Epithelial cell of prostate (primary cell): ENCODE measurements at regions not wholly inside any gene's neighbourhood (a gene's known extent, or its start where the extent isn't known, plus 50 kb on each side); places are given as distances from the start of the nearest gene placed in this dataset.
"Not testable (repeated sequence)": the region's sequence is repeated elsewhere in the genome, so short reads cannot be mapped to it uniquely, and the experiment has no call there.

ENCODE experiments used
- DNase-seq: peaks from one replicate; pipeline ENCODE4 v3.0.0-alpha.2; 2011; ENCODE audit warnings: low read depth, low spot score
- H3K27ac ChIP-seq: fragments of 450-650 bp; 2 replicates; pipeline ENCODE4 v1.5.1; 2017; ENCODE audit warnings: mild to moderate bottlenecking

DNA sequence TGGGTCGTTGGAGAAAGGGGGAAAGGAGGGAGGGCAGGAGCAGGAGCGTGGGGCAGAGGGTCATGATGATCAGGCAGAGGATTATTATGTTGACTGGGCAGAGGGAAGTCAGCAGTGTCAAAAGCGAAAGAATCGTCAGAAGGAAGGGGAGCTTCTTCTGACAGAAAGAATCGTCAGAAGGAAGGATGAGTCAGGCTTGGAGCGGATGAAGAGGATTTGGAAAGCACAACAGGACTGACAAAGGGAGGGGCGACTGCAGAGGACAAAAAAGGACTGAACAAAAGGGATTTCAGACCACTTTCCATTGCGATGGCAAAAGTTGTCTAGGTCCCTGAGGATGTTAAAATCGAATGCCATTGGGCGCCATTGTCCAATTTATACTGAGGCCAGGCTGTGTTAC, 1053.5 kb downstream of the SI start:
- no peak overlapping the region for H3K27ac ChIP-seq
- no peak for DNase-seq

DNA sequence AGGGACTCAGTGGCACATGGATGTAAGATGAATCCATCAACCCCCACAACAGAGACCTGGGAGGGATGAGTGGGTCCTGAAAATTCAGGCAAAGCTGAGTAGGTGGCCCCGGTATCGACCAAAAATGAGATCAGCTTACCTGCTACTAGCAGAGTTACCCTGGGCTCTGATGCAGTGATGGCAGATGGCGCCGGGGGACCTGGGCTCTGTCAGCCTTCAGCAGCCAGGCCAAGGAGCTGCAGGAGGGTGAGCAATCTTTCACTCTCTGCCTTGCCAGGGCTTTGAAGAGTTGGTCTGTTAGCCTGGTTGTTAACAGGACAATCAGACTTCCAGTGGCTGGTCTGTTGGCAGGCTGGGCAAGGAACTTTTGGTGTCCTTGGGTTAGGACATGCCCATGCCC, 1054.8 kb downstream of the SI start:
- H3K27ac ChIP-seq, result no peak overlapping the region

GRCh38 chr3:164018500-164018899, 1059.8 kb downstream of the SI start:
- no peak overlapping the region for H3K27ac ChIP-seq
- DNase-seq, result no peak

More for the DNA sequence above, 1054.8 kb downstream of the SI start:
- DNase-seq, result no peak

GRCh38 chr3:164007765-164008164, 1070.5 kb downstream of the SI start:
- H3K27ac ChIP-seq, result no peak overlapping the region
- DNase-seq, result no peak

DNA sequence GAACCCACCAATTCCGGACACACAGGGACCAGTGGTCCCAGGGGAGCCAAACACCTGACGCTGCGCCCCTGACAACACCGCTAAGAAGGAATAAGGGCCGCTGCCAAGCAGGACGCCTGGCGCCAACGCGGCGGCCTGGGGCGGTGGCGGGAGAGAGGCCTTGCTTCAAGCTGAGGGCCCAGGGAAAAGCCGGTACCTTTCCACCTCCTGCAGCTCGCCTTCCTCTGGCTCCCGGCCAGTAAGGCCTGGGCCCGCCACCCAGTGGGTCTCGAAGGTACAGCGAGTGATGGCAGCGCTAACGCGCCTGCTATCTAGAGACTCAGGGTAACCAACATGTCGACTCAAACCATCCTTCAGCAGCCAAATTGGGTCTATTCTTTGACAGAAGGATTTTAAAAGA, 1074.1 kb downstream of the SI start:
- H3K27ac ChIP-seq, result no peak overlapping the region
- no peak for DNase-seq

DNA sequence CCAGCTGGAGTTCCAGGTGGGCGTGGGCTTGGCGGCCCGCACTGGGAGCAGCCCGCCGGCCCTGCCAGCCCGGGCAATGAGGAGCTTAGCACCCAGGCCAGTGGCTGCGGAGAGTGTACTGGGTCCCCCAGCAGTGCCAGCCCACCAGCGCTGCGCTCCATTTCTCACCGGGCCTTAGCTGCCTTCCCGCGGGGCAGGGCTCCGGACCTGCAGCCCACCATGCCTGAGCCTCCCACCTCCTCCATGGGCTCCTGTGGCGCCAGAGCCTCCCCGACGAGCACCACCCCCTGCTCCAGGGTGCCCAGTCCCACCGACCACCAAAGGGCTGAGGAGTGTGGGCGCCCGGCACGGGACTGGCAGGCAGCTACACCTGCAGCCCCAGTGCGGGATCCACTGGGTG, 1075.3 kb downstream of the SI start:
- not testable (repeated sequence) for DNase-seq, H3K27ac ChIP-seq

- no peak for DNase-seq
Observed at GRCh38 chr3:163983940-163984339, 1094.4 kb downstream of the SI start.

DNA sequence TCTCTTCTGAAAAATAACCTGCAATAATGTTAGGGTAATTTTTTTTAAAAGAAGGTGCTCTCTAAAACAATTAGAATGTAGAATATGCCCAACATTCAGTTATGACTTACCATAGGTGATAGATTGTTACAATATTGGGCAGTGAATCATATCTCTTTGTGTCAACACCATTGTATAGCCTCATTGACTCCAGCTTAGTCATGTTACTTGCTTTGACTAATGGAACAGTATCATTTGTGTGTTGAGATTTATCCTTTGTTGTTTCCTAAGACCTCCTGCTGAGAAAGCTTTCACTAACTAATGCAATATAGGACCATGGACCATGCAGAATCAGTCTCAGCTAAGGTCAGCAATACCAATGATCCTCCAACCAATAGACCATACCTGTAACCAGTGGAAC, 1106.4 kb downstream of the SI start:
- DNase-seq, result no peak

More at GRCh38 chr3:163983940-163984339, 1094.4 kb downstream of the SI start:
- H3K27ac ChIP-seq, result no peak overlapping the region

GRCh38 chr3:163957072-163957471, 1121.2 kb downstream of the SI start:
- no peak overlapping the region for H3K27ac ChIP-seq
- no peak for DNase-seq

More for the DNA sequence above, 1106.4 kb downstream of the SI start:
- H3K27ac ChIP-seq, result no peak overlapping the region

DNA sequence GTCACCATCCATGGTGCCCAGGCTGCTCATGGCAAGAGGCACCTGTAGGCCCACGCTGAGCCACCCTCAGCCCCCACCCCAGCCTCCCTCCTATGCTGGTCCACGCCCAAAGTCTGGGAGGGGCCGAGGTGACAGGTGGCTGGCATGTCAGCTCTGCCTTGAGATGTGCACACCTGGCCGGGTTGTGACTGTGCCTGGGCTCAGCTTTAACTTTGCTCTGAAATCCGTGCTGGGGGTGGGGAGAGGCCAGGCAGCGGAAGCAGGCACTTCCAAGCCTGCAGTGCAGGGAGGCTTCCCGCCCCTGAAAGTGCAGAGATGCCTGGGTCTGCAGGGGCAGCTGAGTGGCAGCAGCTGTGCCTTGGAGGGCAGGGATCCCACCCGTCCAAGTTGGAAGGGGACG, 1124.8 kb downstream of the SI start:
- DNase-seq, result no peak

GRCh38 chr3:163952499-163952898, 1125.8 kb downstream of the SI start:
- no peak for DNase-seq
- no peak overlapping the region for H3K27ac ChIP-seq

More for the DNA sequence above, 1124.8 kb downstream of the SI start:
- H3K27ac ChIP-seq, result no peak overlapping the region

DNA sequence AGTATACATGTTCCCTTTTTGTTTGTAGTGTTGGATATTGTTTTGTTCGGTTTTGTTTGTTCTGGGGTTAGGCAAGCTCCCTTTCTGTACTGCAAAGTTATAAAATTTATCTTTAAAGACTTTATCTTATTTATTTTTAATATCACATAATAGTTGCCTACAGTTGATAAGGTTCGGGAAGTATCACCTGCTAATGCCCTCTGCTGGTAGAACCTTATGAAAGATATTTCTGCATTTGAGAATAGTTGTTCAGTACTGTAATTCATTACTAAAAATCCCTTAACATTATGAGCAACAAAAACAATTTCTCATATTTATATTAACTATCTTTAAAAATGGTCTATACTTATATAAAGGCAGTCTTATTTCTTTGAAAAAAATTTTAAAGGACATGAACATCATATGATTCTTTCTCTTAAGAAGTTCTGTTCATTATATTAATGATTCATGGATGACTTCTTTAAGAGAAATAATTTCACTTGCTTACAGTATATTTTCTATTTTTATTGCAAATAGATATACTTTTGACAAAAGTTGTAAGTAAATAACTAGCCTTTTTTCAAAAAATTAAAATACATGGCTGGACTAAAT, 1126.8 kb downstream of the SI start:
- H3K27ac ChIP-seq, result no peak overlapping the region
- no peak for DNase-seq

DNA sequence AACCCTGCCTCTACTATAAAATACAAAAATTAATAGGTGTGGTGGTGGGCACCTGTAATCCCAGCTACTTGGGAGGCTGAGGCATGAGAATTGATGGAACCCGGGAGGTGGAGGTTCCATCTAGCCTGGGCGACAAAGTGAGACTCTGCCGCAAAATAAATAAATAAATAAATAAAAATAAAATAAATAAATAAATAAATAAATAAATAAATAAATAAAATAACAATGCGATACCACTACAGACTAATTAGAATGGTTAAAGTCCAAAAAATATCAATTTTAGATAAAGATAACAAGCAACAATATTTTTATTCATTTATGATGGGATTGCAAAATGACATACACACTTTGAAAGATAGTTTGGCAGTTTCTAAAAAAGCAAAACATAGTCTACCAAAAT, 1131.5 kb downstream of the SI start:
- no peak overlapping the region for H3K27ac ChIP-seq
- DNase-seq, result no peak

GRCh38 chr3:163943664-163944063, 1134.6 kb downstream of the SI start:
- no peak for DNase-seq
- H3K27ac ChIP-seq, result no peak overlapping the region

GRCh38 chr3:163939926-163940325, 1138.4 kb downstream of the SI start:
- H3K27ac ChIP-seq, result no peak overlapping the region
- DNase-seq, result no peak

- DNase-seq, result no peak
- no peak overlapping the region for H3K27ac ChIP-seq
Observed at GRCh38 chr3:163936543-163936942, 1141.8 kb downstream of the SI start.

DNA sequence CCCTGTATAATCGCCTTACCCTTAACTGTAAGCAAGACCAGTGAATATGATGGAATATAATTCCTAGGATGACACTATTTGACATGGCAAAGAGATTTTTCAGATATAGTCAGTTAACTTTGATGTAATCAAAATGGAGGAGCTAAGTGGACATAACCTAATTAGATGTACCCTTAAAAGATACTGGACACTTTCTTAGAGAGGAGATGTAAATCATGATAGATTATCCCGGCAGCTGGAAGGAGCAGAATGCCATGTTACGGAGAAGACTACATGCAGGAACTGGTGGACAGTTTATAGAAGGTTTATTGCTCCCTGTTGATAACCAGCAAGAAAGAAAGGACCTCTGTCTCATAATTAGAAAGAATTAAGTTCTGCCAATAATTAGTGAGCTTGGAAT, 1142.9 kb downstream of the SI start:
- no peak for DNase-seq
- H3K27ac ChIP-seq, result no peak overlapping the region

- DNase-seq, result no peak
- no peak overlapping the region for H3K27ac ChIP-seq
Observed at GRCh38 chr3:163929069-163929652, 1149.1 kb downstream of the SI start.

GRCh38 chr3:163927521-163927920, 1150.8 kb downstream of the SI start:
- no peak for DNase-seq
- no peak overlapping the region for H3K27ac ChIP-seq

DNA sequence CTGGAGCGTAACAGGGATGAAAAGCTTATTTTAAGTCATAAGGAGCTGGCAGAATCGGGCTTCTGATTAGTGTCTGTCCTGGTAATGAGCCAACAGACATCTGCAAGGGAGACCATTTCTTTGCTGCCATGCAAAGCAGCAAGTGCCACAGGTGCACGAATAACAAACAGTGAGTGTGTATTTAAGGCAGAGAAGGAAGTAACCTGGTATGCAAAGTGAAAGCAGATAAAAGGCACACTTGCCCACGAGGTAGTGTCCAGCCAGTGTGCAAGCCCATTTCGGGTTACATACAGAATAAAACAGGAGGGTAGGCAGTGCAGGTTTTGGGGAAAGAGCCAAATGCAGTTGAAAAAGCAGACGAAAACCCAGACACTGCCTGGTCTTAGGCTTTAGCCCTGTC, 1153.7 kb downstream of the SI start:
- DNase-seq, result no peak
- no peak overlapping the region for H3K27ac ChIP-seq

DNA sequence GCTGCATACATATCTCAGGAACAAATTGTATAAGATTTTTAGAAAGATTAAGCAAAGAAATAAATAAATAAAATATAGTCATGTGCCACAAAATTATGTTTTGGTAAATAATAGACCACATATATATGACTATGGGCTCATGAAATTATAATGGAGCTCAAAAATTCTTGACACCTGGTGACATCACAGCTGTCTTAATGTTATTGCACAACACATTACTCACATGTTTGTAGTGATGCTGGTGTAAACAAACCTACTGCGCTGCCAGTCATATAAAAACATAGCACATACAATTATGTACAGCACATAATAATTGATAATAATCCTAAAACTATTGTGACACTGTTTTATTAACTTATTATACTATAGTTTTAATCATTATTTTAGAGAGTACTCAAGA, 1159.1 kb downstream of the SI start:
- no peak for DNase-seq
- H3K27ac ChIP-seq, result no peak overlapping the region
